Head of caudate nucleus (tissue), 42 donors: ENCODE measurements at regions not wholly inside any gene's neighbourhood (a gene's known extent, or its start where the extent isn't known, plus 50 kb on each side); places are given as distances from the start of the nearest gene placed in this dataset.
"Not testable (repeated sequence)": the region's sequence is repeated elsewhere in the genome, so short reads cannot be mapped to it uniquely, and the experiment has no call there.

Experiments used
- DNase-seq, 42 donors: peaks; one replicate each; pipeline versions ENCODE4 v3.0.0 to v3.0.0-alpha.2; 2020 to 2021; ENCODE audit warnings: mixed read lengths in 7 of 42
- intact Hi-C: fragments of 100-400 bp; cut with DNase I; formaldehyde crosslinking; loops from one replicate; pipeline ENCODE4 v1.15.0; 2022

DNA sequence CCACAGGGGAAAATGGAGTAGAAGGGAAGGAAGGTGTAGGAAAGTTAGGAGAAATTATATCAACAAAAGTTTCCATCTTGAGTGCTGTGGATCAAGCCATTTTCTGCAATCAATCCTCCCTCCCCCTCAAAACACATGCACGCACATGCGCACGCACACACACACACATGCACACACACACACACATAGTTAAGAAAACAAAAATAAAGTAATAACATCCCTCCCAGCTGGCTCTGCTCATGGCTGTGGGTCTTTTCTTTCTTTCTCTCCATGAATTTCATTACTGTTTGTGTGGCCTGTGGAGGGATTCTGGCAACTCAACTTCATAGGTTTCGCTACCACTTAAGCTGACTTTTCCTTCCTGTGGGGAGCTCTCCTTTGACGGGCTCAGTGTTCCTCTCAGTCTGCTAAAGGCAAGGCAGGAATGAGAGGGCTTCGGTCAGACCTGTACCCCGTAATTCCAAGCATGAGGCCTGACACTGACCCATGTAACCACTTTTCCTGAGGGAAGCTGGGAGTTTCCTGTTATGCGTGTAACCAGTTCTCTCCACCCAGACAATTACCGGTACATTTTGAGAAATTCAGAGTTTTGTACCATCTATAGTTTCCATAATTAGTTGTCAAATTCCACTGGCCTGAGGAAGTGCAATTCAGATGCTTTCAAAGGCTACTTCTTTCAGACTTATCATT, 79.8 kb downstream of the ZNF92 start:
- intact Hi-C loops = no loop called here
- no peak for DNase-seq

DNA sequence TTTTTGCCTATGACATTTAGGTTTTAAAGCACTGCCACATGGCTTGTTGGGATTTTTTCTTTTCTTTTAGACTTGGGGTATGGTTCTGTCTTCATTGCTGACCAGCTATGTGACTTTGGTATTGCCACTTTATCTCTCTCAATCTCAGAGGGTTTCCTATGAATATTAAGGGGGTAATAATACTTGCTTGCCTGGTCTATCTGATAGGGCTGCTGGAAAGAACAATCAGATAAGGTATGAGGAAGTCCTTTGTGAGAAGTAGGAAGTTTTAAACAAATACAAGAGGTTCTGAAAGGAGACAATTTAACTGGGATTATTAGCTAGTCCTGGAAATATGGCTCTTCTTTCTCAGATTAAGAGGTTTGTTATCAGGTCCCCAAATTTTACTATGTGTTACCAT, 80.8 kb downstream of the ZNF92 start:
- DNase-seq = no peak
- intact Hi-C loops = no loop called here

DNA sequence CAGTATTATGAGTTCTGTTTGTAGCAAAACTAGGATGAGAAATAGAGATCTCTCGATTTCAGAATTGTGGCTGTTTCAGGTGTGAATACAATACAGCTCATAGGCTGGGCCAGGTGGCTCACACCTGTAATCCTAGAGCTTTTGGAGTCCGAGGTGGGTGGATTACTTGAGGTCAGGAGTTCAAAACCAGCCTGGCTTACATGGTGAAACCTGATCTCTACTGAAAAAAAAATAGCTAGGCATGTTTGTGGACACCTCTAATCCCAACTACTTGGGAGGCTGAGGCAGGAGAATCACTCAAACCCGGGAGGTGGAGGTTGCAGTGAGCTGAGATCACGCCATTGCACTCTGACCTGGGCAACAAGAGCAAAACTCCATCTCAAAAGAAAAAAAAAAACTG, 81.4 kb downstream of the ZNF92 start:
- DNase-seq, intact Hi-C loops: not testable (repeated sequence)

DNA sequence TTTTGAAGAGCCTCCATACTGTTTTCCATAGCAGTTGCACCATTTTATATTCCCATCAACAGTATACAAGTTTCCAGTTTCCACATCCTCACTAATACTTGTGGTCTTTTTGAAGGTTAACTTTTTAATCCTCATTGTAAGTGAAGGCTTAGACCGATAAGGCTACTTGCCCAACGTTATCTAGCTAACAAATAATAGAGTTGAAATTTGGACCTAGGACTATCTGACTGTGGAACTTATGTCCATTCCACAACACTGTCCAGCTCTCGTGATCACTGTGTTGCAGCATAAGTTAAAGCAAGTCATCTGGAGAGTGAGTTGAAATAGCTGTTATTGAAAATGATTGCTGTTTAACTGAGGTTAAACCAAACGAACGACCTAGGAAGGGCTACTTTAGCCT, 84.0 kb downstream of the ZNF92 start:
- intact Hi-C loops = no loop called here
- DNase-seq = no peak

DNA sequence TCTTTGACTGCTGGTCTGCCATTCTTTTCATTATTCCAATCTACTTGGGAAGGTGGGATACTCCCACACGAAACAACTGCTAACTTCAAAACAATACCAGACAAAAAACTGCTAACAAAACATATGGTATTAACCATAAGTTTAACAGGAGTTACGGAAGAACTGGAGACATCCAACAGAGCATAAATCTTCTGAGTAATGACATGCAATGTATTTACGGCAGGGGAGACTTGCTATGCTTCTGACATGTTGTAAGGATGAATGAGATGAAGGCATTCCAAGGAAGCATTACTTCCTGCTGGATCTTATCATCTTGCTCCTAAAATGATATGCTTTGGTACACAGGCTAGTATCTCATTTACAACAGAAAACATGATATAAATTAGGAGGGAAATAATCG, 85.8 kb downstream of the ZNF92 start:
- DNase-seq = no peak
- intact Hi-C loops = no loop called here

DNA sequence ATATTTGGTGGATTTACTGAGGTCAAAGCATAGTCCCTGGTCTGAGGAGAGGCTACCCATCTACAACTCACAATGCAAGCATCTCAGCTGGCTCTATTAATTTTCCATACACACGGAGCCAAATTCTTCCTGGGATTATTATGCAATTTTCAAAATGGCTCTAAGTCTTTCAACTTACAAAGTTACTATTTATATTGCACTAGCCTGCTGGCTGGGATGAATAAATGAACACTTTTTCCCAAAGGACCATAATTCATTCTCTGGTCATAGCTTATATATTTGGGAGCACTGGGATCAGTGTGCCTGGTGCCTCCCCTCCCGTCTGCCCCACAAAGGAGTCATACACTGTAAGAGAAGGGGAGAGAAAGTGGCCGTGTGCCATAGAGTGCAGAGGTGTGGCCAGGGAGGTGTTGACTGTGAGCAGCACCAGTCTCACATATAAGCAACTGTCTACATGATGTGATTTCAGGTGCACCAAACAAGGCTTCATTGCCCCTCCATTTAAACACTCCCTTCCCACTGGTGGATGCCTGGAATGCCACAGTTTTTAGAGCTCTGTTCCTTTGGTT, 88.6 kb downstream of the ZNF92 start:
- DNase-seq = no peak
- intact Hi-C loops = no loop called here

DNA sequence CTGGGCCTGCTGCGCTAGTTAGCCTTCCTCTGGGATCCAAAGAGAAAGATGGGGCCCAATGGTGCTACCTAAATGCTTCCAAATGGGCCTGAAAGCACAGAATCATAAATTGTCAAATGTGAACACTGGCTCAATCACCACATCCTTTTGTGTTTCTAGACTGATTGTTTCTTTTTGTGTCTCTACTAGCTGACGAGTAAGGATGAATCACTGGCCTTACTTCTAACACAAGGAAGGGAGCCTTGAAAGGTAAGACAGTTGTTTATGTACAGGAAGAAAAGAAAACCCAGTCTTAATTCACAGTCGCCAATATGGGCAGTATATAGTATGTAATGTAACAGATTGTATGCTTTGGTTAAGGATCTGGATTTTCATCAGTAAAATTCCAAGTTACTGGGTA, 89.5 kb downstream of the ZNF92 start:
- intact Hi-C loops = no loop called here
- DNase-seq = no peak

DNA sequence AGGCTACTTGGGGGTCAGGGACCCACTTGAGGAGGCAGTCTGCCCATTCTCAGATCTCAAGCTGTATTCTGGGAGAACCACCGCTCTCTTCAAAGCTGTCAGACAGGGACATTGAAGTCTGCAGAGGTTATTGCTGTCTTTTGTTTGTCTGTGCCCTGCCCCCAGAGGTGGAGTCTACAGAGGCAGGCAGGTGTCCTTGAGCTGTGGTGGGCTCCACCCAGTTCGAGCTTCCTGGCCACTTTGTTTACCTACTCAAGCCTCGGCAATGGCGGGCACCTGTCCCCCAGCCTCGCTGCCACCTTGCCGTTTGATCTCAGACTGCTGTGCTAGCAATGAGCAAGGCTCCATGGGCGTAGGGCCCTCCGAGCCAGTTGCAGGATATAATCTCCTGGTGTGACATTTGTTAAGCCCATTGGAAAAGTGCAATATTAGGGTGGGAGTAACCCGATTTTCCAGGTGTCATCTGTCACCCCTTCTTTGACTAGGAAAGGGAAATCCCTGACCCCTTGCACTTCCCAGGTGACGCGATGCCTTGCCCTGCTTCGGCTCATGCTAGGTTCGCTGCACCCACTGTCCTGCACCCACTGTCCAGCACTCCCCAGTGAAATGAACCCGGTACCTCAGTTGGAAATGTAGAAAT, 96.4 kb downstream of the ZNF92 start:
- DNase-seq, intact Hi-C loops: not testable (repeated sequence)

DNA sequence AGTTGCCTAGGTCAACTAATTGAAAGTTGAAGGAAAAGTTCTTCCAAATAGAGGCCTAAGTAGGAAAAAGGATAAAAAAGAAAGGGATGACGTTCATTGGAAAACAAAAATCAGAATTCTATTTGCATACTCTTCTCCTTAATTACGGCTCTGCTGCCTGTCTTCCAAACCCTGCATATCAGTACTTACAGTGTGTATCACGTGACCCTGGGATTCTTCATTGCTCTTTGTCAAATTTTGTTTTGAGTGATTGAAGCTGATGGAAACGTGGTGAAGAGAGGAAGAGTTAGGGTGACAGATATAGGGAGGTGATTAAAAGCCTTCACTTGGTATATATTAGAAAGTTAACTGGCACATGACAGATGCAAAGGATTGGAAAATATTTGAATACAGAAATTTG, 97.9 kb downstream of the ZNF92 start:
- no peak for DNase-seq

DNA sequence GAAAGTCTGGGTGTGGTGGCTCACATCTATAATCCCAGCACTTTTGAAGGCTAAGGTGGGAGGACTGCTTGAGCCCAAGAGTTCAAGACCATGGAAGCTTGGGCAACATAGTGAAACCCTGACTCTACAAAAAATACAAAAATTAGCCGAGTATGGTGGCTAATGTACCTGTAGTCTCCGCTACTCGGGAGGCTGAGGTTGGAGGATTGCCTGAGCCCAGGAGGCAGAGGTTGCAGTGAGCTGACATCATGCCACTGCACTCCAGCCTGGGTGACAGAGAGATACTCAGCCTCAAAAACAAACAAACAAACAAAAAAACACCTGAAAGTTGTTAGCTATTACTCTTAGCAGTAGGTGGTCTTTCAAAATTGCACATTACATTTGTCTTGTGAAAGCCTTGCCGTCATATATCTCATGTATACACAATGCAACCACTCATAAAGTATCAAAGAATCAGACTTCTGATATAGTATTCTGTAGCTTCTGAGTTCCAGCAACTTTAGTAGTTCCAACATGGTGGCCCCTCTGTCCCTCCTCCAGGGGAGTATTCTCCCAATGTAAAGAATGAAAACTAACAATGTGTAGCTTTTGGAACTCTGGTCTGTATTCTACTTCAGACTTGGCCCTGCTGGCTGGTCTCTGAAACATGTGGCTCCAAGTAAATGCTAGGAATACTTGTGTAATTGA, 101.5 kb downstream of the ZNF92 start:
- DNase-seq = no peak
- intact Hi-C loops = no loop called here

More for the DNA sequence above, 97.9 kb downstream of the ZNF92 start:
- intact Hi-C loops = no loop called here

DNA sequence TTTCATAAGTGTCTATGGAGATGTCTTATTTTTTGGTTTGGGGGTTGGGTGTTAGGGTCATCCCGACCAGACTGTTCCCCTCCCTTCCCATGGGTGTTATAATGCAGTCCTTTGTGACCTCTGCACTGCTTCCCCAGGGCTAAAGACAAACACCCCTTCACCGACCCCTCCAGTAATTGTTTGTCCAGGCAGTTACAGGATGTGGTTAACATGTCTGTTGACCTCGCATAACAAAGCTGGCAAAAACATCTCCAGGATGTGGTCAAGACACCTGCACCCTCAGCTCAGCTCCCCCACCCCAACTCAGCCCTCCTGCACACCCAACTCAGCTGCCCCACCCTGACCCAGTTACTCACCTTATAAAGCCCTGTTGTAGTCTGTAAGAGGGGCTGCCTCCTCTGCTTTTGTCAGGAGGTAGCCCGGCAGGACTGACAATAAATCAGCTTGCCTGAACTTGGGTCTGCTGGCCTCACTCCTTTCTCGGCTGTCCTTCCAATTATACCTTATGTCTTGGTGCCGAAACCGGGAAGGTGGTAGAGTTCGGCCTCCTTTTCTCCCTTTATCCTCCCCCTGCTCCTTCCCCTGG, 102.2 kb downstream of the ZNF92 start:
- intact Hi-C loops = no loop called here
- DNase-seq = no peak

DNA sequence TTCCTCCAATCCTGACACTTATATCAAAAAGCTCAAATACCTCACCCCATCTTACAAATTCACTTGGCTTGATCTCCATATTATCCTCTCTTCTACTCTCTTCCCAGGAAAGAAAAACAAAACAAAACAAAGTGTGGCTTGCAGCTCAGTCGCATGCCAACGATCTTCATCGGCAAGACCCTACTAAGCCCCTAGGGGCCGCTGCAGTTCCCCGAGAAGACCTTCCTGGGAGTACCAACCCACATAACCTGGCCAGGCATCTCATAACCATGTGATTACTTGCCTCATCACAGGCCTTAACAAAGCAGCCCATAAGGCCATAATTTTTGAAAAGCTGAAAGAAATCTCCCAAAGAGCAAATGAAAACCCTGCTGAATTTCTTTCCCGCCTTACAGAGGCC, 103.7 kb downstream of the ZNF92 start:
- intact Hi-C loops = no loop called here
- peak in 5 of 42 donors; percentile 12 to 39 (median 18) for DNase-seq

DNA sequence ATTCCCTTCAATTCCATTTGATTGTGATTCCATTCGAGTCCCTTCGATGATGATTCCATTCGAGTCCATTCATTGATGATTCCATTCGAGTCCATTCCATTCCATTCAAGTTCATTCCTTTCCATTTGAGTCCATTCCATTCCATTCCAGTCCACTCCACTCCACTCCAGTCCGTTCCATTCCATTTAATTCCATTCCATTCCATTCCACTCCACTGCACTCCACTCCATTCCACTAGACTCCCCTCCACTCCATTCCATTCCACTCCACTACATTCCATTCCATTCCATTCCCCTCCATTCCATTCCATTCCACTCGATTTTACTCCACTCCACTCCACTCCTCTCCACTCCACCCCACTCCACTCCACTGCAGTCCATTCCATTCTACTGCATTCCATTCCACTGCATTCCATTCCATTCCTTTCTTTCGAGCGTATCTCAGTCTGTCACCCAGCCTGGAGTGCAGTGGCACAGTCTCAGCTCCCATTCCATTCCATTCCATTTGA, 115.7 kb downstream of the ZNF92 start:
- intact Hi-C loops = no loop called here
- no peak for DNase-seq

DNA sequence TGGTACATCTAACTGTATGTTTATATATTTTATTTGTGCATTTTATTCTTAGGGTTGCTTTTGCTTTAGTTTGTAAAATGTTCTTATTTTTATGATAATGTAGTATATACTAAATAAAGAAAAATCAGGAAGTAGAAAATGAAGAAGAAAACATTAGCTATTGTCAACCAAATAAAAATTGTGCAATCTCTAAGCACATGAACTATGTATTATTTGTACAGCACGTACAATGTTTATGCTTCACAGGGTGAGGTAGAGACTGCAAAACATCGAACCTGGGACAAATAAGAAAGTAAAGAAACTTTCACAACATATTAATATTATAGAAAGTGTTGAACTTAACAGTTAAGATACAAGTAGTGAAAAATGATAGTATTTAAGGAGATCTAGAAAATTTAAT, 123.0 kb downstream of the ZNF92 start:
- DNase-seq, intact Hi-C loops: not testable (repeated sequence)

DNA sequence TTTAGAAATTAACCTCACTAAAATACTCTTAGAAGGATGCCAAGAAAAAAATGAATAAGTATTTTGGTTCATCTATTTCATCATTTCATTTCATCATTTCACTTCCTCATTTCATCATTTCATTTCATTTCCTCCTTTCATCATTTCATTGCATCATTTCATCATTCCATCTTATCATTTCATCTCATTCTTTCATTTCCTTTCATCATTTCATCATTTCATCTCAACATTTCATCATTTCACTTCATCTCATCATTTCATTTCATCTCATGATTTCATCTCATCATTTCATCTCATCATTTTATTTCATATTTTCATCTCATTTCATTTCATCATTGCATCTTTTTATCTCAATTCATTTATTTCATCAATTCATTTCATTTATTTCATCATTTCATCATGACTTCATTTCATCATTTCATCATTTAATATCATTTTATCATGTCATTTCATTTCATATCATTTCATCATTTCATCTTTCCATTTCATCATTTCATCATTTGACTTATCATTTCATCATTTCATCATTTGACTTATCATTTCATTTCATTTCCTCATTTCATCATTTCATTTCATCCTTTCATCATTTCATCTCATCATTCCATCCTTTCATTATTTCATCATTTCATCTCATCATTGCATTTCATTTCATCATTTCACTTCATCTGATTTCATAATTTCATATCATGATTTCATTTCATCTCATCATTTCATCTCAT, 129.9 kb downstream of the ZNF92 start:
- DNase-seq = no peak
- intact Hi-C loops = no loop called here

DNA sequence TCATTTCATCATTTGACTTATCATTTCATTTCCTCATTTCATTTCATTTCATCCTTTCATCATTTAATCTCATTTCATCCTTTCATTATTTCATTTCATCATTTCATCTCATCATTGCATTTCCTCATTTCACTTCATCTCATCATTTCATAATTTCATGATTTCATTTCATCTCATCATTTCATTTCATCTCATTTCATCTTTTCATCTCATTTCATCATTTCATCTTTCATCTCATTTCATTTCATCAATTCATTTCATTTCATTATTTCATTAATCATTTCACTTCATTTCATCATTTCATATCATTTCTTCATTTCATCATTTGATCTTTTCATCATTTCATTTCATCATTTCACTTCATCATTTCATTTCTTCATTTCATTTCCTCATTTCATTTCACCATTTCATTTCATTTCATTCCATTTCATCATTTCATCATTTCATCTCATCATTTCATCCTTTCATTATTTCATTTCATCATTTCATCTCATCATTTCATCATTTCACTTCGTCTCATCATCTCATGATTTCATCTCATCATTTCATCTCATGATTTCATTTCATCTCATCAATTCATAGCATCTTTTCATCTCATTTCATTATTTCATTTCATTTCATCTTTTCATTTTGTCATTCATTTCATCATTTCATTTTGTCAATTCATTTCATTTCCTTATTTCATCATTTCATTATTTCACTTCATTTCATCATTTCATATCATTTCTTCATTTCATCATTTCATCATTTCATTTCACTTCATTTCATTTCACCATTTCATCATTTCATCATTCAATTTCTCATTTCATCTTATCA, 131.1 kb downstream of the ZNF92 start:
- DNase-seq, intact Hi-C loops: not testable (repeated sequence)

DNA sequence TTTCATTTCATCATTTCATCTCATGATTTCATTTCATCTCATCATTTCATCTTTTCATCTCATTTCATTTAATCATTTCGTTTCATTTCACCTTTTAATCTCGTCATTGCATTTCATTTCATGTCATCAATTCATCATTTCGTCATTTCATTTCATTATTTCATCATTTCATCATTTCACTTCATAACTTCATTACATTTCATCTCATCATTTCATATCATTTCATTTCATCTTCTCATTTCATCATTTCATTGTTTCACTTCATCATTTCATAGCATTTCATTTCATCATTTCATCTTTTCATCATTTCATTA, 131.6 kb downstream of the ZNF92 start:
- intact Hi-C loops, DNase-seq: not testable (repeated sequence)
